Putamen (tissue), 1 donor: ENCODE measurements at regions not wholly inside any gene's neighbourhood (a gene's known extent, or its start where the extent isn't known, plus 50 kb on each side); places are given as distances from the start of the nearest gene placed in this dataset.
"Not testable (repeated sequence)": the region's sequence is repeated elsewhere in the genome, so short reads cannot be mapped to it uniquely, and the experiment has no call there.

Source experiments
- DNase-seq: peaks from one replicate; pipeline ENCODE4 v3.0.0-alpha.2; 2016; ENCODE audit warnings: low spot score

DNA sequence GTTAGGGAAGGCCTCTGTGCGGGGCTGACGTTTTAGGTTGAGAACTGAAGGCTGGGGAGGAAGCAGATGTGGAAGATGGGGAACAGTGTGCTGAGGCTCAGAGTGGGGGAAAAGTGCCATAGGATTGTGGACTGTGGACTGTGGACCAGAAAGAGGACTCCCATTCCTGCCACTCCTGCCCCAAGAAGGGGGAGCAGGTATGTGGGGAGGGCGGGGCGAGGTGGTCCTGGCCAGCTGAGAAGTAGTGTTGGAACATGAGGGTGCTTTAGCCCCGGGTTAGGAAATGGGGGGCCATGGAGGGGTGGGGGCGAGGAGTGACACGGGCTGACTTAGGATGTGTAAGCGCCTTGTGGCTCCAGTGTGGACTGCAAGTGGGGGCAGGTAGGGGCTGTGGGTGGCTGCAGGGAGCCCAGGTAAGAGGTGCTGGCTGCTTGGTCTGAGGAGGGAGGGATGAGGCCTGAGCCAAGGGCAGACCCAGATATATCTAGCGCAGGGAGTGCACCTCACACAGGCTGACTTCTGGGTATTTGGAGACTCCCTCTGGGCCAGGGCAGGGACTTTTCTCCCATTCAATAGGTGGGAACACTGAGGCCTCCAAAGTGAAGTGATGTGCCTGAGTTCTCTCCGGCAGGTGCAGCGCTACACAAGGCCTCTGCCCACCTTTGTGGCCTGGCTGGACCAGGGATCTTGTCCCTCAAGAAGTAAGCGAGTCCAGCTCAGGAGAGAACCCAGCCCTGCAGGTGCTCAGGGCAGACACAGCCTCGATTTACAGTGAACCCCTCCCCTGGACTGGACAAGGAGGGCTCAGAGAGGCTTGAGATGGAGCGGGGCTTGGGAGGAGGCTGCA lies 76.6 kb upstream of the TOX2 start:
- no peak for DNase-seq

- no peak for DNase-seq
These were observed 77.9 kb upstream of the TOX2 start for GRCh38 chr20:43836790-43837189.

DNA sequence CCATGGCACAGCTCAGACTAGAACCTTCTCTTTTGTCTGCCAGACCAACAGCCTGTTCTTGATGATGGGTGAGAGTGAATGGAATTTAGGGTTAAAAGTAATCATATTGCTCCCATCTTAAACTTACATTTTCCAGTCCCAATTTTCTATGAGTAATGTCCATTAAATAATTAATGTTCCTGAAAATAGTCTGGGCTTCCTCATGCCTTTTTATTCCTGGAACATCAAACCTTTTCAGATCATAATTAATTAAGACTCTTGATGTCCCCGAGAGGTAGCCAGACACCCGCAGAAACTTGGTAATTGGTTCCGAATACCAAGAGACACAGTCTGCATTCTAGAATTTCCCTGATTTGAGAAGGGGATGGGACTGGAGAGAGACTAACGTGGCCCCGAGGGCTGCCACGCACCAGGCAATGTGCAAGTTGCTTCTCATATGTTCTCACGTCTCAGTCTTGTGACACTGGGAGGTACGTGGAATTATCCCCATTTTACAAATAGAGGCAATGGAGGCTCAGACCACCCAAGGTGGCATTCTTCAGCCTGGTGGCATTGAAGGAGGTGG lies 78.6 kb upstream of the TOX2 start:
- no peak for DNase-seq

DNA sequence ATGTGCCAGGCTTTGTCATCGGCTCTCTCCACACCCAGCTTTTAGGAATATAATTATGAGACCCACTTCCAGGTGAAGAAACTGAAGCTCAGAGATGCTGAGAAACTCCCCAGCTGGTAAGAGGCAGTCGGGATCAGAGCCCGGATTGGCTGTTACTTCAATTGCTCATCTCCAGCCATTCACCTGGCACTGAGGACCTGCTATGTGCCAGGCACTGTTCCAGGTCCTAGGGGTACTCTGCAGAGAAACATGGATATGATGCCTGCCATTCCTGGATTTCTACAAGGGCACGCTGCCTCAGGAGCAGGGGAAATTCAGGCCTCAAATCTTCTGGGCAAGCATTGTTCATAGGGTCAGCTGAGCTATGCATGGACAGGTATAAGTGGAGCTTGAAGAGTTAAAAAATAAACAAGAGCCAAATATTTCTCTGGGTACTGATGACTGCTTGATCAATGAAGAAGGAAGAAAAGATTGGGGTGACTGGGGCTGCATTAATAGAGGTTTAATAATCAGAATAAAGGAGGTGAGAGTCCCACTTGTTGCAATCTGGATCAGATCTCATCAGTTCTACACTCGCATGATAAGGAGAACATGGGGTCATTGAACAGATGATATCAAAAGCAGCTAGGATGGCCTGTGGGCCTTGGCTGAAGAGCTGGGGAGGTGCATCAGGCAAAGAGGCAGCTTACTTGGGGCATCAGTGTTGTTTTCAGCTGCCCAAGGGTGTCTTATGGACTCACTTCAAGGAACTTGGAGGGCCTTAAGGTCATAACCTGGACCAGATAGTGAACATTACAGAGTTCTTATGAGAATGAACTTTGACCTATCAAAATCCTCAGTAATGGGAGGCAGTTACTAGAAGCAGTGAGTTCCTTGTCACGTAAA lies 80.9 kb upstream of the TOX2 start:
- DNase-seq = no peak

DNA sequence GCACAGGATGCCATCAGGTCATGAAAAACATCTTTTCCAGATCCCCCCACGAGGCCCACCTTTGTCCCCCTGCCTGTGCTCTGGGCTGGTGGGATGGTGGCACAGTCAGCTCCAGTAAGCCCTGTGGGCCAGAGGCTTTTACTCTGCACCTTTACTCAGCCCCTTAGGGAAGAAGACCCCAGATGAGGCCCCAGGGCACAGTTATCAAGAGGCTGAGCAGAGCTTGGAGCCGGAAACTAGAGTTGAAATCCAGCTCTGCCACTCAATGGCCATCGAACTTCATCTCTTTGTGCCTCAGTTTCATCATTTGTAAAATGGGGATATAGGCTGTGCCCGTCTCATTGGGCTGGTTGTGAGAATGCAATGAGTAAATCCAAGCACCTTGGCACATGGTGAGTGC lies 81.7 kb upstream of the TOX2 start:
- DNase-seq = no peak

GRCh38 chr20:43832096-43832816 lies 82.4 kb upstream of the TOX2 start:
- DNase-seq = no peak

DNA sequence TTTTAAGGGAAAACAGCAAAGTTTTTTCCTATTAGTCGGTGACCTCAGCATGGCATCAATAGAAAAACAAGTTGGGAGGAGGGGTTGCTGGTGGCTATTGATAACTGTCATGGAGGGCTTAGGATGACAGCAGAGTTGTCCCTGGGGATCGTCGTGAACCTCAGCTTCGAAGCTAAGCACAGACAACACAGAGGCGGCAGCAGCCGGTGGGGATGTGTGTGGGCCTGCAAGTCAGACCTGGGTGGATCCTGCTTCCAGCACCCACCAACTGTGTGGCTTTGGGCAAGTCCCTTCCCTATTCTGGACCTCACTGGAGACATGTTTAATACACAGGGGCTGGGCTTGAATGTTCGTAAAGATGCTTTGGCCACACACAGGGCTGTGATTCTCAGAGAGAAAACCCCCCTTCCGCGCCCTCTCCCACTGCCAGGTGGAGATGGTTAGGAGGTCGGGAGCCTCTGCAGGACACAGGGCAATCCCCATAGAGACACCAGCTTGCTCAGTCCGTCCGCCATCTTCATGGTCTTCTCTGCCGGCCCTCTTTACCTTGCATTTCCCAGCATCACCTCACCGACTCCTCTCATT lies 83.1 kb upstream of the TOX2 start:
- DNase-seq = no peak

DNA sequence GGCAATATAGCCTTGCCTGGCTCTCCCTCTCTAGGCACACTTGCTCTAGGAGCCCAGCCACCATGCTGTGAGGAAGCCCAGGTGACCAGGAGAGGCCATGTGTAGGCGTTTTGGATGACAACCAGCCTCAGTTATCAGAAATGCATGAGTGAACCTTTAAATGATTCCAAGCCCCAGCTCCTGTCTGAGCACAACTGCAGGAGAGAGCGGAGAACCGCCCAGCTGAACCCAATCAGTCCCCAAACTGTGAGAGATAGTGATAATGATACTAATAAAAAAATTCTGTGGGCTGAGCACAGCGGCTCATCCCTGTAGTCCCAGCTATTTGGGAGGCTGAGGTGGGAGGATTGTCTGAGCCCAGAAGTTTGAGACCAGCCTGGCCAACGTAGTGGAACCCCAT lies 83.8 kb upstream of the TOX2 start:
- DNase-seq = no peak

DNA sequence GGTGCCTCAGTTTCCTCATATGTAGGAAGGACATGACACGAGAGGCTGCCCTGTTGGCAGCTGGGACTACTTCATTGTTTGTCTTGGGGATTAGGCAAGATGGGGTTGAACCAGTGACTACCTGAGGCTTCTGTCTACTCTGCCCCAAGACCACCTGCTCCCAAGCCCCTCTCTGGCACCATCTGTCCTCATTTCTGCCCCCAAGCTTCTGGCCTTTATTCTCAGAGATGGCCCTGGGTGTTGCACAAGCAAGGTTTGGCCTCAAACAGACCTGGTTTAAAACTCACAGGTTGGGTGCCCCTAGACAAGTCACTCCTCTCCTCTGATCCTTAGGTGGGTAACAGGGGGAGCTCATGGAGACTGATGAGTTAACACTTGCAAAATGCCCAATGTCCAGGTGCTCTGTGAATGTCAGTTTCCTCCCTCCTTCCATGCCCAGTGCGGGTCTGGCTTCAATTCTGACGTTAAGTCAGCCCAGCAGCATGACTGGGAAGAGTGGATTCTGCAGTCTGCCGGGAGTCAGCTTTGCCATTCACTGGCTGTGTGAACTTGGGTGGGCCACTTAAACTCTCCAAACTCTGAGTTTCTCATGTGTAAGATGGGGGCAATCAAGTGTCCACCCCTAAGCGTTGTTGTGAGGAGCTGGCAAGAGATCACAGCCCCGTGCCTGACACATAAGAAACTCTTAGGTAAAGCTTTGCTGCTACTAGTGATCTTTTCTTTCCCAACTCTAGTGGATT lies 84.5 kb upstream of the TOX2 start:
- DNase-seq = no peak

DNA sequence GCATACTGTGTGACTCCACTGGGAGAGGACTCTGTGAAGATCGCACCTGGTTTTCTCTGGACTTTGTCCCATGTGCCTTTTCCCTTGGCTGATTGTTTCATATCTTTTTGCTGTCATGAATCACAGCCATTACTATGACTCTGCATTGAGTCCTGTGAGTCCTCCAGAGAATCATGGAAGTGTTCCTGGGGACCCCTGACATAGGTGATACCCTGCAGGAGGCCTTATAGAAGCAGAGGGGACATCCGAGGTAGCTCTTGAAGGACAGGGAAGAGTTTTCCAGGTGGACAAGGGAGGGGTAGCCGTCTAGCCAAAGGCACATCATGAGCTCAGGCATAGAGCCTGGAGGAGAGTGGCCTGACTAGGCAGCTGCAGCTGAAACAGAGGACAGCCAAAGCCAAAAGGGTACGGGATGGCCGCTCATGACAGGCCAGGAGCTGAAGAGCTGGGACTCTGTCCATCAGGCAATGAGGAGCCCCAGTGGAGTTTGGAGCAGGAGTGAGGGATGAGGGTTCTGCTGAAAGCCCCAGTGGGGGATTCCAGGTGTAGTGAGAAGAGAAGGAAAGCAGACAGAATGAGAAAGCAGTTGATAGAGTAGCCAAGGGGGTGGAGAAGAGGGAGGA lies 86.6 kb upstream of the TOX2 start:
- no peak for DNase-seq

GRCh38 chr20:43826943-43827342 lies 87.7 kb upstream of the TOX2 start:
- not testable (repeated sequence) for DNase-seq

GRCh38 chr20:43825581-43825980 lies 89.1 kb upstream of the TOX2 start:
- DNase-seq = no peak

GRCh38 chr20:43825051-43825402 lies 89.6 kb upstream of the TOX2 start:
- DNase-seq = no peak

- DNase-seq = no peak
These were observed 90.2 kb upstream of the TOX2 start for GRCh38 chr20:43824309-43825050.

- no peak for DNase-seq
These were observed 92.9 kb upstream of the TOX2 start for GRCh38 chr20:43821795-43822194.

DNA sequence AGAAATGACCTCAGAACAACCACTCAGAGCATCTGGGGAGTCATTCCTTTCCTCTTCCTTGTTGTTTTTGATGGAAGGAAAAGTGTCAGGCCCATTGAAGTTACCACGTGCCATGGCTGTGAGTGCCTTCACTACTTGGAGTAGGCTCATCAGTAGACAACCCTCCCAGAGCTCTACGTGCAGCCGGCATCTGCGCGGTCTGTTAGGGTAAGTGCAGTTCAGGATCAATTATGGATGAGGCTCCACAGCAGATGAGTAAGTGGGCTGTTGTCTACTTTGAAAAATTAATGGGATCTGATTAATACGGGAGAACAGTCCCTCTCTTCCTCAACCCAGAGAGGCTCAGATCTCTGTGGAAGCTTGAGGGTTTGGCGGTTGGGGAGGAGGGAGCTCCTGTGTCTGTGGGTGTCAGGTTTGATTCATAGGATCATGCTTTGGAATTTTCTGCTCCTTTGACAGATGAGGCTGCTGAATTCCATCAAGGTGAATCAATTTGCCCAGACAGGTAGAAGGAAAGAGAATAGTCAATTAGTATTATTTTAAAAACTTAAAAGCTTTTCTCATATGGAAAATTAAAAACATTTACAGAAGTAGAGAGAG lies 93.8 kb upstream of the TOX2 start:
- no peak for DNase-seq

GRCh38 chr20:43812216-43812615 lies 85.4 kb upstream of the GTSF1L start:
- no peak for DNase-seq

DNA sequence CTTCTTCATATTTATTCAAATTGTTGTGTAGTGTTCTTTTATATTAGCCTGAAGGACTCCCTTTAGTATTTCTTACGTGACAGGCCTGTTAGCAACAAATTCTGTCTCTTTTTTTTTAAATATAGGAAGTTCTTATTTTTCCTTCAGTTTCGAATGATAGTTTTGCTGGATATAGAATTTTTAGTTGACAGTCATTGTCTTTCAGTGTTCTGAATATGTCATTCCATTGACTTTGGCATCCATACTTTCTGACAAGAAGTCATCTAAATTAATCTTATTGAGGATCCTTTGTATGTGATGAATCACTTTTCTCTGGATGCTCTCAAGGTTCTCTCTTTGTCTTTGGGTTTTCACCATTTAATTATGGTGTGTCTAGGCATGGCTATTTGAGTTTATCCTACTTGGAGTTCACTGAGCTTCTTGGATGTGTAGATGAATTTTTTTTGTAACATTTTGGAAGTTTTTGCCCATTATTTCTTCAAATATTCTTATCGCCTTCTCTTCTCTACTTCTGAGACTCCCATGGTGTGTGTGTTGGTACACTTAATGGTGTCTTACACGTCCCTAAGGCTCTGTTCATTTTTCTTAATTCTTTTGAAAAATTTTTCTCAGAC lies 82.5 kb upstream of the GTSF1L start:
- DNase-seq = no peak

GRCh38 chr20:43804781-43805180 lies 78.0 kb upstream of the GTSF1L start:
- no peak for DNase-seq
